GM23338 (cell line): ENCODE measurements at regions not wholly inside any gene's neighbourhood (a gene's known extent, or its start where the extent isn't known, plus 50 kb on each side); places are given as distances from the start of the nearest gene placed in this dataset.

Experiments used
- EZH2 ChIP-seq: fragments of 200-600 bp; sonication (generic); IDR thresholded peaks from one replicate; pipeline ENCODE4 v1.8.0; 2017; ENCODE audit warnings: antibody characterized with exemption, mild to moderate bottlenecking, low read depth; ENCODE audit not compliant: unreplicated experiment
- JUNB ChIP-seq: IDR thresholded peaks from one replicate; pipeline ENCODE4 v1.6.1; 2016; ENCODE audit warnings: antibody characterized with exemption; ENCODE audit not compliant: unreplicated experiment
- NANOG ChIP-seq: IDR thresholded peaks from 2 replicates; pipeline ENCODE4 v1.6.1; 2016; ENCODE audit warnings: antibody characterized with exemption, borderline replicate concordance
- POLR2AphosphoS5 ChIP-seq: IDR thresholded peaks from 2 replicates; pipeline ENCODE4 v1.6.1; 2016; ENCODE audit warnings: antibody characterized with exemption, low read depth
- TF ChIP-seq, protein P1 (sequence below), 2 experiments: fragments of 200-600 bp in 1 of 2; sonication (generic) in 1 of 2; conservative IDR thresholded peaks; 2 replicates each; pipeline versions ENCODE4 v1.5.1 to v1.6.1; 2016 to 2017; ENCODE audit warnings: antibody characterized with exemption in 2 of 2, low read depth in 2 of 2, mild to moderate bottlenecking in 2 of 2, moderate library complexity in 1 of 2
- TF ChIP-seq, protein P2 (sequence below): IDR thresholded peaks from 2 replicates; pipeline ENCODE4 v1.6.1; 2016; ENCODE audit warnings: antibody characterized with exemption

DNA sequence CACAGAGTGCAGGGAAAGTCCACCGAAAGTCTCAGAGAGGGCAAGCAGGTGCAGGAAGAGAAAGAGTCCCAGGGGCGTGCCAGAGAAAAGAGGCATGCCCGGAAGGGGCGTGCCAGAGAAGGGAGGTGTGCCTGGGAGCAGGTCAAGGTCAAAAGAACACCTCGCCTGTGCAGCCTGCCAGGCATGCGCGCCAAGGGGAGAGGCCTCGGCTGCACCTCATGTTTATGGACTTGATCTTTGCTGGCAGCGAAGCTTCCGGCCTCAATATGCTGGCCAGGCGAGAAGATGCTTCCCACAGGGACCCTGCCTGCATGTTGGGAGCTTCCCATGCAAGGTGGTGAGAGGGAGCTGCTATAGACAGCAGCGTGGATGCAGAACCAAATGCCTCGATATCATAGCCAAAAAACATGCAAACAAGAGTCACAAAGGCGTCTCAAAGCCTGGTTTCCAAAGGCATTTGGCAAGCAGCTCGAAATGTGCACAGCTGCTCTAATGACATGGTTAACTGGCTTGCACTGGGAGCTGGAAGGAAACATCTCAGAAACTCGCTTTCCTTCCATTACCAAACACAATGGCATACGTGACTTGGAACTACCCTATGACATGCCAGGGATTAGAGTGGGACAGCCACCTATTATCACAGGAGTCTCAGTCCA, 192.5 kb upstream of the PPP2R2D start:
- TF ChIP-seq POLR2AphosphoS5 (no peak), EZH2 (no peak), JUNB (no peak), NANOG (no peak)
- TF ChIP-seq, protein P1, sequence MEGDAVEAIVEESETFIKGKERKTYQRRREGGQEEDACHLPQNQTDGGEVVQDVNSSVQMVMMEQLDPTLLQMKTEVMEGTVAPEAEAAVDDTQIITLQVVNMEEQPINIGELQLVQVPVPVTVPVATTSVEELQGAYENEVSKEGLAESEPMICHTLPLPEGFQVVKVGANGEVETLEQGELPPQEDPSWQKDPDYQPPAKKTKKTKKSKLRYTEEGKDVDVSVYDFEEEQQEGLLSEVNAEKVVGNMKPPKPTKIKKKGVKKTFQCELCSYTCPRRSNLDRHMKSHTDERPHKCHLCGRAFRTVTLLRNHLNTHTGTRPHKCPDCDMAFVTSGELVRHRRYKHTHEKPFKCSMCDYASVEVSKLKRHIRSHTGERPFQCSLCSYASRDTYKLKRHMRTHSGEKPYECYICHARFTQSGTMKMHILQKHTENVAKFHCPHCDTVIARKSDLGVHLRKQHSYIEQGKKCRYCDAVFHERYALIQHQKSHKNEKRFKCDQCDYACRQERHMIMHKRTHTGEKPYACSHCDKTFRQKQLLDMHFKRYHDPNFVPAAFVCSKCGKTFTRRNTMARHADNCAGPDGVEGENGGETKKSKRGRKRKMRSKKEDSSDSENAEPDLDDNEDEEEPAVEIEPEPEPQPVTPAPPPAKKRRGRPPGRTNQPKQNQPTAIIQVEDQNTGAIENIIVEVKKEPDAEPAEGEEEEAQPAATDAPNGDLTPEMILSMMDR (conservative IDR thresholded peaks at IDR 0.05; ENCODE audit: low read depth in 2 of 2) = no peak
- TF ChIP-seq, protein P2, sequence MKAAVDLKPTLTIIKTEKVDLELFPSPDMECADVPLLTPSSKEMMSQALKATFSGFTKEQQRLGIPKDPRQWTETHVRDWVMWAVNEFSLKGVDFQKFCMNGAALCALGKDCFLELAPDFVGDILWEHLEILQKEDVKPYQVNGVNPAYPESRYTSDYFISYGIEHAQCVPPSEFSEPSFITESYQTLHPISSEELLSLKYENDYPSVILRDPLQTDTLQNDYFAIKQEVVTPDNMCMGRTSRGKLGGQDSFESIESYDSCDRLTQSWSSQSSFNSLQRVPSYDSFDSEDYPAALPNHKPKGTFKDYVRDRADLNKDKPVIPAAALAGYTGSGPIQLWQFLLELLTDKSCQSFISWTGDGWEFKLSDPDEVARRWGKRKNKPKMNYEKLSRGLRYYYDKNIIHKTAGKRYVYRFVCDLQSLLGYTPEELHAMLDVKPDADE = no peak
